Umbilical cord (tissue), 1 donor: ENCODE measurements at regions not wholly inside any gene's neighbourhood (a gene's known extent, or its start where the extent isn't known, plus 50 kb on each side); places are given as distances from the start of the nearest gene placed in this dataset.
A peak's percentile ranks its signal among the peaks of the same experiment; 100 is the strongest.
"Not testable (repeated sequence)": the region's sequence is repeated elsewhere in the genome, so short reads cannot be mapped to it uniquely, and the experiment has no call there.

ENCODE experiments used
- DNase-seq: peaks from one replicate; pipeline ENCODE4 v3.0.0-alpha.2; 2015; ENCODE audit warnings: low spot score

DNA sequence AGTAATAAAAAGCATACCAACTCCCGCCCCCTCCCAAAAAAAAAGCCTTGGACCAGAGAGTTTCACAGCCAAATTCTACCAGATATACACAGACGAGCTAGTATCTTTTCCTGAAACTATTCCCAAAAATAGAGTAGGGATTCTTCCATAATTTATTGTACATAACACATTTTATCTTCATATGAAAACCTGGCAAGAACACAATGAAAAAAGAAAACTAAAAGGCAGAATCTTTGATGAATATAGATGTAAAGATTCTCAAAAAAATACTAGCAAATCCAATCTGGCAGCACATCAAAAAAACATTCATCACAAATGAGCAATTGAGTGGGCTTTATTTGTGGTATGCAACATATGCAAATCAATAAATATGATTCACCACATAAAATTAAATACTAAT lies 798.8 kb downstream of the CDH18 start:
- no peak for DNase-seq

DNA sequence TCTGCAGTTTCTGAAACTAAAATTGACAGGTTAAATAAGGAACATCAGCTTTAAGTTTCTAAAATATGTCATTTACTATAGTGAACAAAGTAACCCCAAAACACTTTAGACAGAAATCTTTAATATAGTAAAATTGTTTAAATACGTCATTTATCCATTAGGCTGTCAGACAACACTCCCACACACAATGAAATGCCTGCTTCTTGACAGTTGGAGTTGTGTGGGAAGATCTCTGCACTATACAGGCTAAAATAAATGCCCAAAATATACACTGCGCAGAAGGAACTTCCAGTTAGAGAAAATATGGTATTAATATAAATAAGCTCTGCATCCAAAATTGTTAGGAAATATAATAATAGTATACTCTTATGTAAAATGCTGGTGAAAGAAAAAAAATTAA lies 794.4 kb downstream of the CDH18 start:
- no peak for DNase-seq

DNA sequence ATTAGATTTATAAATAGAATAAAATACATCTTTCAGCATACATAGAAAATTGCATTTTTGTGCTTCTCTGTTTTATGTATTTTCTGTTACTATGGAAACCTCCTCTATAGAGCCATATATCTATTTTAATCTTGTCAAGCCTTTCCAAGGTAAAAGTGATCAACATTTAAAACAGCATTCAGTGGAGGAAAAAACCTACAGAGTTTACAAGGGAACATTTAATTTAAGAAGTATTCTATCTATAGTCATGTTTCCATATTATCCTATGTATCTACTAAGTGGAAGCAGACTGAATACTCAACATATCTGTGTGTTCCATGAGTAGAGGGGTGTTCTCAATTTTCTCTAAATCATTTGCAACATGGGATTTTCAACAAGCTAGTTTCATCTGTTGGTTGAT lies 791.4 kb downstream of the CDH18 start:
- no peak for DNase-seq

DNA sequence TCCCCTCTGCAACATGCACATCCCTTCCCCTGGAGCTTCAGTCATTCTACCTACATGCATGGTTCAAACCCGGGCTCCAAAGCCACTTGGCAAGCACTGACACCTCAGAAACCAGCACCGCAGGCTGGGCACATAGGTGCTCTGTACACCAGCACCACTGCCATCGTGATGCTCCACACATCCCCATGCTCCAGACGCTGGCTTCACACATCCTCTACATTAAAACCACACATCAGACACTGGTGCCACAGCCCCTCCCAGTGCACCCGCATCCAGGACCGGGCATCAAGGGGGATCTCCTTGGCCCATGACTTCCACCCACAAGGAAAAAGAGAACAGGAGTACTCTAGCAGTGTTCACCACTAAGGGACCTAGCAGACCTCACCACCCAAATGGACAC lies 787.7 kb downstream of the CDH18 start:
- DNase-seq, result no peak

DNA sequence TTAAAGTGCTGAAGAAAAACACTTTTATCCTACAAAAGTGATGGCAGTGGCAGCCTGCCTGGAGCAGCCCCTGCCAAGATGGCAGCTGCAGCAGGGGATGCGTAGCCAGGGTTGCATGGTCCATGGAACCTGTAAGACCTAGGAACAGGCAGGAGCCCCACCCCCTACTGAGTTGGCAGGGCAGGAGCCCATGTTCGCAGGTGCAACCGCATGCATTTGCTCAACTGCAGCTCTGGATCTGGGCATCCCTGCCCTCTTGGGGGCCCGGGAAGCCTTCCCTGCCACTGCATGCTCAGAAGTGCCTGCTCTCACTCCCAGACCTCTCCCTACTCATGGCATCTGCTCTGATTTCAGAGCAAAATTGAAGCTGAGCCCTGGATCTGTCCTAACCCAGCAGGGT lies 779.6 kb downstream of the CDH18 start:
- no peak for DNase-seq

DNA sequence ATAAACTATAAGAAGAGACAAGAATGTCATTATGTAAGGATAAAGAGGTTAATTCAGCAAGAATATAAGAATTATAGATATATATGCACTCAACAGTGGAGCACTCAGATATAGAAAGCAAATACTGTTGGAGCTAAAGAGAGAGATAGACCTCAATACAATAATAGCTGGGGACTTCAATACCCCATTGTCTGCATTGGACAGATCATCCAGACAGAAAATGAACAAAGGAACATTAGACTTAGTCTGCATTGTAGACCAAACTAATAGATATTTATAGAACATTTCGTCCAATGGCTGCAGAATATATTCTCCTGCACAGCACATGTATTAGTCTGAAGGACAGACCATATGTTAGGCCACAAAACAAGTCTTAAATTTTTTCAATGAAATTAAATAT lies 777.1 kb downstream of the CDH18 start:
- no peak for DNase-seq

DNA sequence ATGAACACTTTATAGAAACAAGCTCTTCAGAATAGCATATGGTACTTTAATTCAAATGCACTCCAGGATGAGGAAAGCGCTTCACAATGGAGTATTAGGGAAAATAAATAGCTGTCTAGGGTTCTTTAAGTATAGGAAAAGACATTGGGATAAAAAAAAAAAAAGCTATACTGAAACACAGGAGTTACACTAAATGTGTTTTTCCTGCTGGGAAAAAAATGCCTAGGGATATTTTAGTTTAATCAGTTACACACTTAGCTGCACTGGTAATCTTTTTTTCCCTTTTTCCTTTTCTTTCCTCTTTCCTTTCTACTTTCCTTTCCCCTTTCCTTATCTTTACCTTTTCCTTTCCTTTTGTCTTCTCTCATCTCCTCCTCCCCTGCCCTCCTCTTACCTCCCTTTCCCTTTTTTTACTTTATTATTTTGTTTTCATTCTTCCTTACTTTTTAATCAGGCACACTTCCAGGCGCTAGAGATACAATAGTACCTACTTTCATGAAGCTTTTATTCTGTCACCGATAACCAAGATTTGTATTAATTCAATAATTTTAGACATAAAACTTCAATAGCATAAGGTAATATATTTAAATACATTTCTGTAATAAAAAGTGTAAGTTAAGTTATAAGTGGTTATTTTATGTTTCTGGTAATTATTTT lies 758.7 kb downstream of the CDH18 start:
- DNase-seq, result no peak

DNA sequence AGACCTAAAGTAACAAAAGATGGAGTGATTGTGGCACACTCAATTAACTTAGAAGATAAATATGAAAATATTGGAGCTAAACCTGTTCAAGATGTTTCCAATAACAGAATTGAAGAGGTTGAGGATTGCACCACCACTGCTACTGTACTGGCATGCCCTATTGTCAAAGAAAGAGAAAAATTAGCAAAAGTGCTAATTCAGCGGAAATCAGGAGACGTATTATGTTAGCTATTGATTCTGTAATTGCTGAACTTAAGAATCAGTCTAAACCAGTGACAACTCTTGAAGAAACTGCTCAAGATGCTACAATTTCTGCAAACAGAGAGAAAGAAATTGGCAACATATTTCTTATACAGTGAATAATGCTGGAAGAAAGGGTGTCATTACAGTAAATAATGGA lies 754.4 kb downstream of the CDH18 start:
- no peak for DNase-seq

DNA sequence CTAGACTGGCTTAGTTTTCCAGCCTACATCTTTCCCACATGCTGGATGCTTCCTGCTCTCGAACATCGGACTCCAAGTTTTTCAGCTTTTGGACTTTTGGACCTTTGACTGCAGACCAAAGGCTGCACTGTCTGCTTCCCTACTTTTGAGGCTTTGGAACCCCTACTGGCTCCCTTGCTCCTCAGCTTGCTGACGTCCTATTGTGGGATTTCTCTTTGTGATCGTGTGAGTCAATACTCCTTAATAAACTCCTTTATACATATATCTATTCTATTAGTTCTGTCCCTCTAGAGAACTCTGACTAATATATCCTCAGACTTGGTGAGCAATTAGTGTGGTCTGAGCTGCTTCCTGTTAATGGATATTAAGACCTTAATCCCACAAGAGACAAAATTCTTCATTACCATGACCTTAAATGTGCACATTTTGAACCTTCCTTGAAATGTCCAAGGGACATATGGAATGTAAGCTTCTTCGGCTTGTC lies 752.9 kb downstream of the CDH18 start:
- DNase-seq, result no peak

DNA sequence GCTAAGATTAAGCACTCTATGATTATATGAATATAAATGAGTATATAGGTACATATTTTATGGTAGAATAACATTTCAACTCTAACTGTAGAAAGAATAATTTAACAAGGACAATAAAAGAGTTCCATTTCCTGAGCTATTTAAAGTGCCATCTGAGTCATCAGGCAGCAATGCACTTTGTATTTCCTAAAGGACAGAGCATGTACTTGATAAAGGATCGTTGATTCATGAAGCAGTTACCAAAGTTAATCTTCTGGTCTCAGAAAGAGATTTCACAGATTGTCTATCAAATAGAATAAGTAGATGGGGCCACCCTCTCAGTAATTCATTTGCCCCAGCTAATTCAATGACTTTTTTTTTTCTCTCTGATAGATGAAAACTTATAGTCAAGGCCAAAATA lies 747.8 kb downstream of the CDH18 start:
- peak; percentile 6 for DNase-seq

DNA sequence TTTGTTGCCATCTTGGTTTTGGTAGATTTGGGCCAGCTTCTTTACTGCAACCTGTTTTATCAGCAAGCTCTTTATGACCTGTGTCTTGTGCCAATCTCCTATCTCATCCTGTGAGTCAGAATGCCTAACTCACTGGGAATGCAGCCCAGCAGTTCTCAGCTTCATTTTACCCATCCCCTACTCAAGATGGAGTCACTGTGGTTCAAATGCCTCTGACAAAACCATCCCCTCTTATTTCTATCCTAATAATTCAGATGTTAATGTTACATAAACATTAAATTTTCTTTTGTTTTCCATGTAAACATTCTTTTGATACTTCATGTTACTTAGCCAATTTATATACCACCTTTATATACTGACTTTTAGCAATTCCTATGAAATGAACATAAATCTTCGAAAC lies 746.3 kb downstream of the CDH18 start:
- no peak for DNase-seq

DNA sequence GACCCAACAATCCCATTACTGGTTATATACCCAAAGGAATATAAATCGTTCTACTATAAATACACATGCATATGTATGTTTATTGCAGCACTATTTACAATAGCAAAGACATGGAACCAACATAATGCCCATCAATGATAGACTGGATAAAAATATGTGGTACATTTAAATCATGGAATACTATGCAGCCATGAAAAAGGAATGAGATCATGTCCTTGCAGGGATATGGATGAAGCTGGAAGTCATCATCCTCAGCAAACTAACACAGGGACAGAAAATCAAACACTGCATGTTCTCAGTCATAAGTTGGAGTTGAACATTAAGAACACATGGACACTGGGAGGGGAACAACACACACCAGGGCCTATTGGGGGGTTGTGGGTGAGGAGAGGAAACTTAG lies 741.8 kb downstream of the CDH18 start:
- DNase-seq, result not testable (repeated sequence)

DNA sequence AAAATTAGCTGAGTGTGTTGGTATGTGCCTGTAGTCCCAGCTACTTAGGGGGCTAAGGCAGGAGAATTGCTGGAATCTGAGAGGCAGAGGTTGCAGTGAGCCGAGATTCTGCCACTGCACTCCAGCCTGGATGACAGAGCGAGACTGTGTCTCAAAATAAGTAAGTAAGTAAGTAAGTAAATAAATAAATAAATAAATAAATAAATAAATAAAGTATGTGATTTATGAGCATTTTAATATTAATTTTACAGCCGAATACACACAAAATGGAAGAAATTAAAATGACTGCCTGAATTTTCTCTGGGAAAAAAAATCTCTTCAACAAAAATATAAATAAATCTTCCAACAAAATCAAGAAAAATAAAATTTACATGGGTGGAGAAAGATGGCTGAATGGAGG lies 740.7 kb downstream of the CDH18 start:
- DNase-seq, result no peak

DNA sequence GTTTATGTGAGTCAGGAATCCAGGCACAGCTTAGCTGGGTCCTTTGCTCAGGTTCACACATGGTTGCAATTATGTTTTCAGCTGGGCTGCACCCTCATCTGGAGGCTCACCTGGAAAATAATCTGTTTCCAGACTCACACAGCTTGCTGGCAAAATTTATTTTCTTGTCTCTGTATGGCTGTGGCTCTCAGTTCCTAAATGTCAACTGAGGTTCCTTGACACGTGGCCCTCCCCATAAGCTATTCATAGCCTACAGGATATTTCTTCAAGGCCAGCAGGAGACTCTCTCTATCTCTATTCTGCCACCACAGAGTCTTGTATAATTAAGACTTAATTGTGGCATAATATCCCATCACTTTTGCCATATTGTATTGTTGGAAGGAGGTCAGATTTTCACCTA lies 732.0 kb downstream of the CDH18 start:
- DNase-seq, result no peak

DNA sequence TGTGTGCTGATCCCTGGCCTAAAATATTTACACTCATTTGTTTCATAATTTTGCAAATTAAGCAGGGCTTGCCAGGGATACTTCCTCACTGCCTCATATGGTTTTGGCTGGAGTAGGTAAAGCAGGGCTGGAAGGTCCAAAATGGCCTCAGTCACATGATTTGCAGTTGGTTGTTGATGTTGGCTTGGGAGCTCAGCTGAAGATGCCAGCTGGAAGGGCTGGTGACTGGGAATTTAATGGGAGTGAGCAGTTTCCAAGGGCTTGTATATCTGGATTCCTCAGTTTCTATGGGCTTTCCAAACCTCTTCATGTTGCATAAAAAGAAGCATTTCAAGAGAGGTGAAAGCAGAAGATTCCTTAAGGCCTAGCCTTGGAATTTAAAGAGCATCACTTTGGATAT lies 729.3 kb downstream of the CDH18 start:
- DNase-seq, result no peak

DNA sequence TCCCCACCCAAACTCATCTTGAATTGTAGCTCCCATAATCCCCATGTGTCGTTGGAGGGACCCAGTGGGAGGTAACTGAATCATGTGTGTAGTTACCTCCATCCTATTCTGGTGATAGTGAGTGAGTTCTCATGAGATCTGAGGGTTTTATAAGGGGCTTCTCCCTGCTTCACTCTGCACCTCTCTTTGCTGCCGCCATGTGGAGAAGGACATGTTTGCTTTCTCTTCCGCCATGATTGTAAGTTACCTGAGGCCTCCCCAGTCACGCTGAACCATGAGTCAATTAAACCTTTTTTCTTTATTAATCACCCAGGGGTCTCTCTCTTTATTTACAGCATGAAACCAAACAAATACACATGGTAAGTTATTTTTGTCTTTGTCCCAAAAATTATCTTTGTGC lies 726.1 kb downstream of the CDH18 start:
- DNase-seq, result no peak

DNA sequence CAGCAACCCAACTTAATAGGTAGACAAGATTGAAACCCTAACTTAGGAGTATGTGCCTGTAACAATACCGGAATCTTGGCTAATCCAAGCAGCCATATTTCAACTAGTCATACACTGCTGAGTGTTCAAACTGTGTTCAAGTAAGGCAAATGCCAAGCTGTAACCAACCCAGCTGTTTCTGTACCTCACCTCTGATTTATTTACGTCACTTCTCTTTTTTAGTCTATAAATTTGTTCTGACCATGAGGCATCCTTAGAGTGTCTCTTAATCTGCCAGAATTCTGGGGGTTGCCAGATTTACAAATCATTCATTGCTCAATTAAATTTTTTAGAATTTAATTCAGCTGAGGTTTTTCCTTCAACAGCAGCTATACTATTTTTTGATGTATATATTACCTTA lies 723.2 kb downstream of the CDH18 start:
- DNase-seq, result no peak

DNA sequence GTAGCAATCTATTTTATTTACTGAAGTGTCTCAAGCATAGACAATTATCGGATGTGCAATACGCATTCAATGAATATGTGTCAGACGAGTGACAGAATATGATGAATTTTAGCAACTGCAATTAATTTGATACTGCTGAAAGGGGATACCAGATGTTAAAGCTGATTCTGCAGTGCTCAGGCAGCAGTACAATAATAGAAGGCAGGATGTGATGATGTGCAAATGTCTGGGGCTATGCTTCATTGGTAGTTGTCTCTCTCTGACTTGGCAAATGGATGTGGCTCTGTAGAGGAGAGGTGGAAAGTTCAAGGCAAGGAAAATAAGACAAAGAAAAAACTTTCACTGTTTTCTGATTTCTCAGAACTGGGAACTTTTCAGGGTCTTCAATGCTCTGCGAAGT lies 721.2 kb downstream of the CDH18 start:
- DNase-seq, result no peak

DNA sequence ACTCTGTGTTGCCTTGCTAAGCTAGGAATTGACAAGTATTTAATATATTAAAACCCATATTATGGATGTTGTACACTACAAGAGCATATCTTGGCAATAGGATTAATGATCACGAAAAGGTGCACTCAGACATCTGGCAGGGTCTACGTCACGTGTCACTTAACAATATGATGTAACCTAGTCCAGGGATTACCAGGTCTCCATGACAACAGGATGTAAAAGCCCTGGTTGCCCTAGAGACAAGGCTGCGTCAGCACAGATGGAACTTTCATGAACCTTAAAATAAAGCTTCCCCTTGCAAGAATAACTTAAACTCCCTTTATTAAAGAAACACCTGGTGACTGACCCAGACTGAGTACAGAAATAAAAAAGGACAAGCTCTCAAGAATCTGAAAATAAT lies 717.8 kb downstream of the CDH18 start:
- no peak for DNase-seq

DNA sequence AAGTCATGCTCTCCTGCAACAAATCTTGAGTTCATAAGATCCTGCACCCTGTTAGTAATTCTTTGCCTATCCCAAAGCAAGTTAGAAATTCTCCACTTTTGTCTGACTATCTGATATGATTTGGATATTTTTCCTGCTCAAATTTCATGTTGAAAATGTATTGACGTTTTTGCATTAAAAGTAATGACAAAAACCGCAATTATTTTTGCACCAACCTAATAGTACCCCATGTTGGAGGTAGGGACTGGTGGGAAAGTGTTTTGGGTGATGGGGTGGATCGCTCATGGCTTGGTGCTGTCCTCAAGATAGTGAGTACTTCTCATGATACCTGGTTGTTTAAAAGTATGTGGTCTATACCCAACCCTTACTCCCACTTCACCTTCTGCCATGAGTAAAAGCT lies 713.4 kb downstream of the CDH18 start:
- DNase-seq, result no peak

DNA sequence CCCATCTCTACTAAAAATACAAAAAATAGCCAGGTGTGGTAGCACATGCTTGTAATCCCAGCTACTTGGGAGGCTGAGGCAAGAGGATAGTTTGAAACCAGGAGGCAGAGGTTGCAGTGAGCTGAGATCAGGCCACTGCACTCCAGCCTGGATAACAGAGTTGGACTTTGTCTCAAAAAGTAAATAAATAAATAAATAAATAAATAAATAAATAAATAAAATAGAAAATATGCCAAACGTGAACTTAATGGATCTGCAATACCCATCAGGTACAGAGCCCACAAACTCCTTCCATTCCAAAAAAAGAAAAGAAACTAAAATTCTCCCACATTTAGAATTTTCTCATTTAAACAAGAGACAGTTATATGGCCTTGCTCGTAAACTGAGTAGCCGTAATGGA lies 702.7 kb downstream of the CDH18 start:
- DNase-seq, result no peak

DNA sequence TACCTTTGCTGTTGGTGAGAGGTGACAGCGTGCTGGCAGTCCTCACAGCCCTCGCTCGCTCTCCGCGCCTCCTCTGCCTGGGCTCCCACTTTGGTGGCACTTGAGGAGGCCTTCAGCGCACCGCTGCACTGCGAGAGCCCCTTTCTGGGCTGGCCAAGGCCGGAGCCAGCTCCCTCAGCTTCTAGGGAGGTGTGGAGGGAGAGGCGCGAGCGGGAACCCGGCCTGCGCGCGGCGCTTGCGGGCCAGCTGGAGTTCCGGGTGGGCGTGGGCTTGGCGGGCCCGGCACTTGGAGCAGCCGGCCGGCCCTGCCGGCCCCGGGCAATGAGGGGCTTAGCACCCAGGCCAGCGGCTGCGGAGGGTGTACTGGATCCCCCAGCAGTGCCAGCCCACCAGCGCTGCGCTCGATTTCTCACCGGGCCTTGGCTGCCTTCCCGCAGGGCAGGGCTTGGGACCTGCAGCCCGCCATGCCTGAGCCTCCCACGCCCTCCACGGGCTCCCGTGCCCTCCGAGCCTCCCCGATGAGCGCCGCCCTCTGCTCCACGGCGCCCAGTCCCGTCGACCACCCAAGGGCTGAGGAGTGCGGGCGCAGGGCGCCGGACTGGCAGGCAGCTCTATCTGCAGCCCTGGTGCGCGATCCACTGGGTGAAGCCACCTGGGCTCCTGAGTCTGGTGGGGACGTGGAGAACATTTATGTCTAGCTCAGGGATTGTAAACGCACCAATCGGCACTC lies 700.3 kb downstream of the CDH18 start:
- DNase-seq, result not testable (repeated sequence)

DNA sequence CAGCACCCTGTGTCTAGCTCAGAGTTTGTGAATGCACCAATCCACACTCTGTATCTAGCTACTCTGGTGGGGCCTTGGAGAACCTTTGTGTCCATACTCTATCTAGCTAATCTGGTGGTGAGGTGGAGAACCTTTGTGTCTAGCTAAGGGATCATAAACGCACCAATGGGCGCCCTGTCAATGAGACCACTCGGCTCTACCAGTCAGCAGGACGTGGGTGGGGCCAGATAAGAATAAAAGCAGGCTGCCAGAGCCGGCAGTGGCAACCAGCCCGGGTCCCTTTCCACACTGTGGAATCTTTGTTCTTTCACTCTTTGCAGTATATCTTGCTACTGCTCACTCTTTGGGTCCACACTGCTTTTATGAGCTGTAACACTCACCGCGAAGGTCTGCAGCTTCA lies 699.7 kb downstream of the CDH18 start:
- not testable (repeated sequence) for DNase-seq

DNA sequence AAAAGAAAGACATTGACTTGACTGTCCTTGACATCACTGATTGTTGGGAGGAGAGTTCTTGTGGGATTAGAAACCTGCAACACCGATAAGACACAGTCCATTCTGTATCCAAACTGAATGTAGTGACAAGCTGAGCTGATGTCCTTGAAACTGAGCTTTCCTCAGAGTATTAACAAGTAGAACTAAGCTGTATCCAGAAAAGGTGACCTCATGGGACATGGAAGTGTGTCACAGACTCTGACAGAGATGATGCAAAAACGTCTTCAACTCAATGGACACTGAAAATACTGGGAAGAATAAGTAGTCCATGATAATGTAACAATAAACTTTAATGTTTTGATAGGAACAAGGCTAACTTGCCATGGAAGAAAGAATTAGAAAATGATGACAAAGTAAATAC lies 690.1 kb downstream of the CDH18 start:
- no peak for DNase-seq
